GM12878 (cell line): ENCODE measurements at regions not wholly inside any gene's neighbourhood (a gene's known extent, or its start where the extent isn't known, plus 50 kb on each side); places are given as distances from the start of the nearest gene placed in this dataset.

ENCODE experiments used
- ATAC-seq: fragments of 200-7000 bp; cut with Tn5 transposase; 3 replicates; pipeline ENCODE4 v1.9.1; 2020; ENCODE audit warnings: mild to moderate bottlenecking, moderate library complexity
- BruUV-seq: library from RNA; stranded (reverse); fragments of 400-500 nt; replicated peaks from 2 replicates; lab custom pipeline; 2021; lab: Mats Ljungman, UMichigan
- CTCF ChIA-PET: fragments of 300-600 bp; sonication (Branson Sonifier 250); formaldehyde crosslinking; extraction: SDS; loops from one replicate; lab custom pipeline; 2021; ENCODE audit warnings: inconsistent platforms; lab: Yijun Ruan, JAX
- POLR2A ChIA-PET: fragments of 350-600 bp; formaldehyde crosslinking; extraction: SDS; loops from one replicate; lab custom pipeline; 2021; ENCODE audit warnings: inconsistent platforms; lab: Charles Lee
- RAD21 ChIA-PET: fragments of 300-600 bp; sonication (Branson Sonifier 250); formaldehyde crosslinking; loops from one replicate; lab custom pipeline; 2023; ENCODE audit warnings: antibody characterized with exemption; ENCODE audit not compliant: unreplicated experiment; lab: Charles Lee
- SMC1A ChIA-PET: fragments of 300-600 bp; sonication (Branson Sonifier 250); formaldehyde crosslinking; loops from one replicate; lab custom pipeline; 2023; ENCODE audit not compliant: unreplicated experiment, uncharacterized antibody; lab: Charles Lee
- DNase-seq: peaks from one replicate; pipeline ENCODE4 v3.0.0-alpha.2; 2011; ENCODE audit warnings: low read depth, low spot score
- FAIRE-seq: peaks from 3 replicates; lab custom pipeline; 2011; peaks lifted over from hg19 to GRCh38; lab: Jason Lieb, UNC
- H2AFZ ChIP-seq: 2 replicates; pipeline ENCODE4 v1.6.0; 2011; ENCODE audit warnings: low read depth, low read length, control low read depth; ENCODE audit not compliant: control insufficient read depth
- H3K27ac ChIP-seq: 2 replicates; pipeline ENCODE4 v1.5.1; 2011; ENCODE audit warnings: control low read depth; ENCODE audit not compliant: control insufficient read depth, insufficient read depth
- H3K27me3 ChIP-seq, 2 experiments: replicated peaks in 1 of 2; 2 replicates each; pipeline versions ENCODE4 v1.6.0 to v1.6.1; 2011; ENCODE audit warnings: low read length in 1 of 2; ENCODE audit not compliant: control insufficient read depth in 2 of 2, insufficient read depth in 2 of 2
- H3K36me3 ChIP-seq, 2 experiments: 2 replicates each; pipeline ENCODE4 v1.5.1; 2011; ENCODE audit warnings: low read length in 1 of 2; ENCODE audit not compliant: control insufficient read depth in 2 of 2, insufficient read depth in 2 of 2
- H3K4me1 ChIP-seq: 2 replicates; pipeline ENCODE4 v1.6.1; 2011; ENCODE audit warnings: mild to moderate bottlenecking, low read length, moderate library complexity, mixed read lengths; ENCODE audit not compliant: control insufficient read depth, insufficient read depth
- H3K4me2 ChIP-seq: 2 replicates; pipeline ENCODE4 v1.6.0; 2011; ENCODE audit warnings: control low read depth; ENCODE audit not compliant: control insufficient read depth, insufficient read depth
- H3K4me3 ChIP-seq: fragments of 200-600 bp; sonication (generic); 2 replicates; pipeline ENCODE4 v1.5.1; 2016
- H3K79me2 ChIP-seq: 2 replicates; pipeline ENCODE4 v1.6.0; 2011; ENCODE audit warnings: low read length; ENCODE audit not compliant: control insufficient read depth, insufficient read depth
- H3K9ac ChIP-seq: 2 replicates; pipeline ENCODE4 v1.8.0; 2011; ENCODE audit warnings: low read length, control low read depth, mixed read lengths; ENCODE audit not compliant: control insufficient read depth, insufficient read depth
- H3K9me3 ChIP-seq: replicated peaks from 3 replicates; pipeline ENCODE4 v1.5.1; 2011; ENCODE audit warnings: mild to moderate bottlenecking, low read length; ENCODE audit not compliant: control insufficient read depth, insufficient read depth
- H4K20me1 ChIP-seq: 2 replicates; pipeline ENCODE4 v1.6.0; 2011; ENCODE audit not compliant: control insufficient read depth, insufficient read depth
- CTCF ChIP-seq, 3 experiments: IDR thresholded peaks in 2 of 3; conservative IDR thresholded peaks in 1 of 3; 2 replicates each; pipeline ENCODE4 v1.5.1; 2011; ENCODE audit warnings: low read depth in 3 of 3, low read length in 3 of 3, mild to moderate bottlenecking in 3 of 3, control low read depth in 2 of 3, moderate library complexity in 2 of 3, inconsistent platforms in 1 of 3, mixed read lengths in 1 of 3; ENCODE audit not compliant: control insufficient read depth in 2 of 3, insufficient read depth in 1 of 3; ENCODE audit errors: extremely low read depth in 1 of 3
- KDM1A ChIP-seq: fragments of 200-600 bp; sonication (generic); IDR thresholded peaks from 2 replicates; pipeline ENCODE4 v1.6.1; 2016; ENCODE audit warnings: borderline replicate concordance
- NR2C1 ChIP-seq: fragments of 450-650 bp; IDR thresholded peaks from 2 replicates; pipeline ENCODE4 v1.6.1; 2017; ENCODE audit warnings: antibody characterized with exemption, mild to moderate bottlenecking, moderate library complexity
- PML ChIP-seq: IDR thresholded peaks from 2 replicates; pipeline ENCODE4 v1.6.1; 2012; ENCODE audit warnings: low read length, inconsistent platforms
- SRF ChIP-seq, 2 experiments: IDR thresholded peaks; 2 replicates each; pipeline ENCODE4 v1.6.1; 2011; ENCODE audit warnings: low read depth in 2 of 2, low read length in 2 of 2, mild to moderate bottlenecking in 1 of 2, moderate library complexity in 1 of 2
- USF1 ChIP-seq: IDR thresholded peaks from 2 replicates; pipeline ENCODE4 v1.6.1; 2011; ENCODE audit warnings: borderline replicate concordance, low read depth, mild to moderate bottlenecking, moderate library complexity, mixed read lengths, low read length; ENCODE audit not compliant: insufficient read depth; ENCODE audit errors: extremely low read length
- WRNIP1 ChIP-seq: IDR thresholded peaks from 2 replicates; pipeline ENCODE4 v1.6.1; 2011; ENCODE audit warnings: low read depth, low read length, improper control_type of control experiment, borderline replicate concordance
- YY1 ChIP-seq: IDR thresholded peaks from 2 replicates; pipeline ENCODE4 v1.6.1; 2011; ENCODE audit warnings: low read depth, mild to moderate bottlenecking, low read length
- ZBTB33 ChIP-seq: fragments of 450-650 bp; IDR thresholded peaks from 2 replicates; pipeline ENCODE4 v1.6.1; 2017; ENCODE audit warnings: mild to moderate bottlenecking
- ZBTB4 ChIP-seq: fragments of 450-650 bp; formaldehyde crosslinking; IDR thresholded peaks from 2 replicates; pipeline ENCODE4 v1.4.0; 2022; ENCODE audit warnings: mild to moderate bottlenecking, moderate library complexity
- ZBTB40 ChIP-seq: fragments of 450-650 bp; IDR thresholded peaks from 2 replicates; pipeline ENCODE4 v1.6.1; 2016; ENCODE audit warnings: mild to moderate bottlenecking, moderate library complexity, borderline replicate concordance
- WGBS: methylation state at CpG from one replicate; pipeline ENCODE4 v1.1.6; 2016; ENCODE audit warnings: low lambda C conversion rate; ENCODE audit not compliant: insufficient replicate concordance, insufficient coverage; ENCODE audit errors: missing lambda C conversion rate; 5-methylcytosine and 5-hydroxymethylcytosine counted together
- in situ Hi-C: fragments of 300-500 bp; cut with MboI; formaldehyde crosslinking; loops from 9 replicates; pipeline ENCODE4 v1.14.3; 2018; ENCODE audit warnings: mixed read lengths
- intact Hi-C: fragments of 100-400 bp; cut with micrococcal nuclease; formaldehyde crosslinking; loops from one replicate; pipeline ENCODE4 v1.14.2; 2022; ENCODE audit not compliant: unreplicated experiment

- no peak overlapping the region for H3K4me3 ChIP-seq
- H3K27me3 ChIP-seq, result peaks cover 0 to 2% of the 10 kb centered on the region in 2 experiments; a peak in 2 of 4 replicates
- no peaks in the 10 kb centered on the region for H3K4me1 ChIP-seq
- no peak overlapping the region for H2AFZ ChIP-seq
- no peaks in the 10 kb centered on the region for H3K9me3 ChIP-seq
- no peaks in the 10 kb centered on the region for H4K20me1 ChIP-seq
- H3K27ac ChIP-seq, result no peak overlapping the region
- no TSS peak for BruUV-seq
- in situ Hi-C loops, result no loop called here
- RAD21 ChIA-PET, result interaction anchor here (1.1 kb wide), 1 partner anchor 9 kb away, joined by 3 read pairs; no protein-coding TSS in a partner anchor
- no peak for FAIRE-seq
- ATAC-seq, result no peak
- no peak overlapping the region for H3K9ac ChIP-seq
- POLR2A ChIA-PET, result no interaction called here
- CTCF ChIA-PET, result interaction anchor here (0.6 kb wide), 1 partner anchor 687 kb away, joined by 3 read pairs; no protein-coding TSS in a partner anchor
- WGBS, result 3% methylated on average over 1 of the region's 1 CpG
- H3K36me3 ChIP-seq, result no peaks in the 10 kb centered on the region
- no peaks in the 10 kb centered on the region for H3K79me2 ChIP-seq
- no peak for DNase-seq
- H3K4me2 ChIP-seq, result no peak overlapping the region
- SMC1A ChIA-PET, result interaction anchor here (0.6 to 1.0 kb wide), 4 partner anchors 9 to 765 kb away, joined by 3 read pairs; no protein-coding TSS in a partner anchor
- intact Hi-C loops, result no loop called here
- no peak for TF ChIP-seq YY1
- TF ChIP-seq NR2C1, result no peak
- TF ChIP-seq USF1, result no peak
- TF ChIP-seq SRF (IDR thresholded peaks at IDR 0.05; ENCODE audit: low read depth in 2 of 2, low read length in 2 of 2), result no peak
- no peak for TF ChIP-seq KDM1A
- no peak for TF ChIP-seq CTCF (IDR thresholded peaks at IDR 0.05 in 2 of 3, conservative IDR thresholded peaks at IDR 0.05 in 1 of 3; ENCODE audit: control insufficient read depth in 2 of 3, extremely low read depth in 1 of 3, insufficient read depth in 1 of 3, low read depth in 3 of 3, low read length in 3 of 3)
- TF ChIP-seq WRNIP1, result no peak
- TF ChIP-seq ZBTB40, result no peak
- TF ChIP-seq ZBTB33, result no peak
- no peak for TF ChIP-seq PML
- no peak for TF ChIP-seq ZBTB4 (CRISPR knock-in tag)
Observed at GRCh38 chr3:182388506-182388905, 404.8 kb upstream of the ATP11B start.
